Motor neuron (in vitro differentiated cells): ENCODE measurements at regions not wholly inside any gene's neighbourhood (a gene's known extent, or its start where the extent isn't known, plus 50 kb on each side); places are given as distances from the start of the nearest gene placed in this dataset.

ENCODE experiments used
- ATAC-seq, 8 experiments: fragments of 200-7000 bp; cut with Tn5 transposase; replicated peaks in 6 of 8; 2 replicates each; pipeline ENCODE4 v1.8.0; 2021; ENCODE audit warnings: mild to moderate bottlenecking in 8 of 8, moderate library complexity in 8 of 8
- H3K27ac ChIP-seq, 2 donors: fragments of 250-450 bp; sonication (Bioruptor Pico); 2 replicates each; pipeline ENCODE4 v1.9.0; 2021; ENCODE audit warnings: antibody characterized with exemption in 2 of 2, mild to moderate bottlenecking in 2 of 2, moderate library complexity in 1 of 2
- H3K4me1 ChIP-seq, 2 donors: fragments of 250-450 bp; sonication (Bioruptor Pico); replicated peaks in 1 of 2; 2 replicates each; pipeline ENCODE4 v1.6.1; 2021; ENCODE audit warnings: antibody characterized with exemption in 2 of 2, mild to moderate bottlenecking in 2 of 2, moderate library complexity in 1 of 2
- H3K4me3 ChIP-seq, 5 donors: fragments of 250-450 bp; sonication (Bioruptor Pico); 2 replicates each; pipeline ENCODE4 v1.9.0; 2021; ENCODE audit warnings: antibody characterized with exemption in 5 of 5, mild to moderate bottlenecking in 5 of 5, moderate library complexity in 4 of 5
- WGBS, 10 experiments: fragments of 450-650 bp; shearing (Covaris generic); methylation state at CpG; one replicate each; pipeline ENCODE4 v1.0.0; 2022; 5-methylcytosine and 5-hydroxymethylcytosine counted together
- in situ Hi-C, 9 experiments: fragments of 400-800 bp; cut with MboI; loops; one replicate each; pipeline ENCODE4 v1.15.0; 2021; ENCODE audit warnings: low sequenced_read_pairs in 9 of 9, low pct_unique_long_range_greater_than_20kb in 2 of 9; ENCODE audit not compliant: unreplicated experiment in 9 of 9

DNA sequence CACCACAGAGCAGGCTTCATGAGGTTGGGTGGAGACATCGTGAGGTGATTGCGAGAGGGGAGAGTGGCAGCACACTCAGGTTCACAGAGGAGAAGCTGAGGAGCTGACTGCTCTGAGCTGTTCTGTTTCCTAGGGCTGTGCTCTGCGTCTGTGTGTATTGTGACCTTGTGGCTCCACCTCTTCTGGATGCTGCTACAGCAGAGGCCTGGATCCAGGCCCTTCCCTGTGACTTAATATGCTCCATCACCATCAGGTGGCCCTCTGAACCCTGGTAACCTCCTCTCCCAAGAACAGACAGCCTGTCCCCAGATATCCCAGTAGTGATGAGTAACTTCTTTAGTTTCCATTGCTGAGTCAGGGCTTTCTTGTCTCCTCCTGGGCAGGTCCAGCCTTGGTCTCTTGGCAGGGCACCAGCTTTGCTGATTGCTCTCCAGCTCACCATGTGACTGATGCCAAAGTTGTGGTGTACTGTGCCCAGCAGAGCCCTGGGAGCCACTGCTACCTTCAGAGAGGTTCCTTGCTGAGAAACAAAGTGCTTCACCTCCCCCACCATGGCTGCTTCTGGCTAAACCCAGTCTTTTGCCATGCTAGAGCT, 212.8 kb upstream of the CHD1 start:
- no peaks in the 10 kb centered on the region for H3K4me1 ChIP-seq
- no peak overlapping the region for H3K4me3 ChIP-seq
- ATAC-seq: peak in 2 of 8 experiments; percentile 51 to 53
- H3K27ac ChIP-seq: no peak overlapping the region
- in situ Hi-C loops: no loop called here
- WGBS, 10 experiments: 17 to 80% (median 52%) methylated on average over 1 to 3 of the region's 3 CpGs; no CpG with 5 or more reads in 6 of the 10 experiments

DNA sequence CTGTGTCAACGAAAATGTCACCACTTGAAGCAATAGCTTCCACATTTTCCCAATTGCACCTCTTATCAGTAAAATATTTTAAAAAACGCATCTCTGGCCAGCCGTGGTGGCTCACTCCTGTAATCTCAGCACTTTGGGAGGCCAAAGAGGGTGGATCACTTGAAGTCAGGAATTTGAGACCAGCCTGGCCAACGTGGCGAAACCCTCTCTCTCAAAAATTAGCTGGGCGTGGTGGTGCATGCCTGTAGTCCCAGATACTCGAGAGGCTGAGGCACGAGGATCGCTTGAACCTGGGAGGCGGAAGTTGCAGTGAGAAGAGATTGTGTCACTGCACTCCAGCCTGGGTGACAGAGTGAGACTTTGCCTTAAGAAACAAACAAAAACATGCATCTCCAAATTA, 210.1 kb upstream of the CHD1 start:
- in situ Hi-C loops: no loop called here
- H3K27ac ChIP-seq: no peak overlapping the region
- no peak overlapping the region for H3K4me3 ChIP-seq
- 23 to 91% (median 62%) methylated on average over 1 to 10 of the region's 10 CpGs; no CpG with 5 or more reads in 1 of the 10 experiments for WGBS, 10 experiments
- no peak for ATAC-seq
- H3K4me1 ChIP-seq: no peaks in the 10 kb centered on the region

- no peak for ATAC-seq
- 13 to 100% (median 78%) methylated on average over 2 to 4 of the region's 4 CpGs; no CpG with 5 or more reads in 1 of the 10 experiments for WGBS, 10 experiments
- no peak overlapping the region for H3K27ac ChIP-seq
- H3K4me3 ChIP-seq: no peak overlapping the region
- H3K4me1 ChIP-seq: peaks cover 11 to 24% of the 10 kb centered on the region in 2 donors
- in situ Hi-C loops: no loop called here
Measured at GRCh38 chr5:99133921-99134320, 205.1 kb upstream of the CHD1 start.

DNA sequence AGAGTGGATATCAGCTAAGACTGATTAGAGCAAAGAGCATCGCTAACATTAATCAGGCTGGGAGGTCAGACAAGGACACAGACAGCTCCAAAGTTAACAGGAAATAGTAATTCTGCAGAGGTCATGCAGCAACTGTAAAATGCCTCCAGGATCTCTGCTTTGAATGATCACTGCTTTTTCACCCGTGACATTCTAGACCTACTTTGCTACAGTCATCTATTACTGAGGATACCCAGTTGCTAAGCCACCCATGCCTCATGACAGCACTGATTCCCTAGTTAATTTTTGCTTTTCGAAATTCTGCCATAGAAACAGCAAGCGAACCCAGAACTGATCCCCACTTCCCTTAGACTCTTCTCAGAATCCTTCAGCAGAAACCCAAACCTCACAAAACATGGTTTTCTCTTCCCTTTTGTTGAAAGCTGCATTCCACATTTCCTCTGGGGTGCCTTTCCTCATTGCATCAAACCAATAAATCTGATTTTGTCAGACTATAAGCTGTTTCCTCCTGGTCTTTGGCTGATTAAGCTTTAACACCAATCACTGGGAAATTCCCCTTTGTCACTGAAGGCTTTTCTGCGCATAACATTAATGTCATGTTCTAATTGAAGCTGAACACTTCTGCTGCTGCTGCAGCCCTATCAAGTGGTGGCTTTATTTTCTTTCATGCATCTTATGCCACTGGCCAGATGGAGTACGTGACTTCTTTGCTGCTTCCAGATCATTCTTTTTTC, 201.1 kb upstream of the CHD1 start:
- in situ Hi-C loops: no loop called here
- WGBS, 10 experiments: 17 to 80% (median 53%) methylated on average over 1 to 6 of the region's 6 CpGs; no CpG with 5 or more reads in 1 of the 10 experiments
- H3K27ac ChIP-seq: peak overlapping the region; percentile 6 to 13
- ATAC-seq: peak in 5 of 8 experiments; percentile 86 to 91 (median 89)
- H3K4me3 ChIP-seq: no peak overlapping the region
- H3K4me1 ChIP-seq: peaks cover 11 to 26% of the 10 kb centered on the region in 2 donors

DNA sequence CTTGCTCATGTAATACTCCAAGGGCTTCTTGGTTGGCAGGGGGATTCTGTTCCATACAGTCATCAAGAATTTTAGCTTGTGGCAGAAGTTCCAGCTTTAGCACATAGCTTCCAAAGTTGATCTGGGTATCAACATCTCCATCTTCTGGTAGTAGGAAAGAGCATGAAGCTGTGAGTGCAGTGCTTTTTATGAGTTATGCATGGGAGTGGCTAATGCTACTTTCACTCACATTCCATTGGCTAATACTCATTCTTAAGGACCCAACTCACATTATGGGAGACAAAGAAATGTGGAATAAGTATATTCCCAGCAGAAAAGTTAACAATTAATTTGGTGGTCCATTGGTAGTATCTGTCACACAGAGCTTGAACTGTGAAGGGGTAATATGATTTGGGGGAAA, 194.2 kb upstream of the CHD1 start:
- peak in 2 of 8 experiments; percentile 21 to 28 for ATAC-seq
- in situ Hi-C loops: no loop called here
- Histone ChIP-seq H3K4me1 (no peaks in the 10 kb centered on the region), H3K27ac (no peak overlapping the region), H3K4me3 (no peak overlapping the region)

DNA sequence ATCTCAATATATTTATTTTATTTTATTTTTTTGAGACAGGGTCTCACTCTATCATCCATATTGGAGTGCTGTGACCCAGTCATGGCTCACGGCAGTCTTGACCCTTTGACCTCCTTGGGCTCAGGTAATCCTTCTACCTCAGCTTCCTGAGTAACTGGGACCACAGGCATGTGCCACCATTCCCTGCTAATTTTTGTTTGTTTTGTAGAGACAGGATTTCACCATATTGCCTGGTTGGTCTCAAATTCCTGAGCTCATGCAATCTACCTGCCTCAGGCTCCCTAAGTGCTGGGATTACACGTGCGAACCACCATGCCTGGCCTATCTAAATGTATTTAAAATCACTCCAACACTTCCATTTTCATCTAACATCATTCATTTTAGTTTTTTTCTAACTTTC, 190.5 kb upstream of the CHD1 start:
- WGBS, 10 experiments: 0 to 100% (median 91%) methylated on average over 1 to 3 of the region's 3 CpGs
- ATAC-seq: no peak
- in situ Hi-C loops: no loop called here

DNA sequence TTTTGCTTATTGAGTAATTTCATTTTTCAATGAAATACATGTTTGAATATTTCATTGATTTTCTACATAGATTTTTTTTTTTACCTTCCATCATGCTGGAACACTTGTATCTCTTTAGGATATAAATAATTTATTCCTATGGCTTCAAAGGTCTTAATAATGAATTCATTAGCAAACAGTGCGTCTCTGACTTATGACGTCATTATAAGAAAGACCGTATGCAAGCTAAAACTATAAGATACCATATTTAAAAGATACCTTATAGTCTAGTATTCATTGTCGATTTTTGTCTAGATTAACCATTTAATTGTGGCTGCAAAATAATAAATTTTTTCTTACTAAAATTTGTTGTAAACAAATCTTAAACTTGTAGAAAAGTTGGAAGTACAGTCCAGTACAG, 187.7 kb upstream of the CHD1 start:
- H3K27ac ChIP-seq: no peak overlapping the region
- no peak for ATAC-seq
- no peaks in the 10 kb centered on the region for H3K4me1 ChIP-seq
- 5 to 75% (median 61%) methylated on average over 3 to 4 of the region's 4 CpGs for WGBS, 10 experiments
- in situ Hi-C loops: no loop called here
- H3K4me3 ChIP-seq: no peak overlapping the region

More for the DNA sequence above, 190.5 kb upstream of the CHD1 start:
- Histone ChIP-seq H3K4me1 (no peaks in the 10 kb centered on the region), H3K4me3 (no peak overlapping the region), H3K27ac (no peak overlapping the region)

DNA sequence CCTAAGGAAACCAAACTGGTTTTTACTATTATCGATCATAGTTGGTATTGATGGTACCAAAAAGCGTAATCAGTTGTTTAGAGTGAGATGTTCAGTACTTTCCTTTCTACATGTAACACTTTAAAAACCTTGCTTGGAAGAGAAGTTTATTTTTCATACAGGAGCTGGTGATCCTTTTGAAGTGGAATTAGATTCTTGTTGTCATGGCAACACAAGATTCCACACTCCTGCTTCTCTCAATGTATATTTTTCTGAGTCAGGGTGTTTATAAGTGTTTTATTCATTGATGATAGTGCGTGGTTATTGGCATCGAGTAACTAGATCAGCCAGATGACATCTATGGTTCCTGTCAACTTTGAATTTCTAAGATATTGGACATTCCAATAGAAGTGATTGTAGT, 181.1 kb upstream of the CHD1 start:
- Histone ChIP-seq H3K4me1 (no peaks in the 10 kb centered on the region), H3K4me3 (no peak overlapping the region), H3K27ac (no peak overlapping the region)
- no peak for ATAC-seq
- in situ Hi-C loops: no loop called here
- WGBS, 10 experiments: 24 to 100% (median 94%) methylated on average over 1 to 4 of the region's 4 CpGs; no CpG with 5 or more reads in 1 of the 10 experiments

DNA sequence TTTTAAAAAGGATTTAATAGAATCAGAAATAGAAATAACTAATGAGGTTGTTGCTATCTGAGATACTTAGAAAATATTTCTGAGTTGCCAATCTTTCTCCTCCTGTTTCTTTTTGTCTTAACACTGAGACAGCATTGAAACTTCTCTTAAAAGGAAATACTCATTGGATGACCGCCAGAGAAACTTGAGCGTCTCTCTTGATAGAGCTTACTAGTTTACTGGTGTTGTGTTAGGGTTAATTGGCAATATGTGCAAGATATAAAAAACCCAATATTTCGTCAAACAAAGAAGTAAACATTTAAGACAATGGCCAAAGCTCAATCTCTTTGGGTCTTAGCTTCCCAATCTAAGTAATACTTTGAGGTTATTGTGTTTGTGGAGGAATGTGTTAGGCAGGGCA, 176.4 kb upstream of the CHD1 start:
- ATAC-seq: no peak
- H3K4me3 ChIP-seq: no peak overlapping the region
- in situ Hi-C loops: no loop called here
- no peak overlapping the region for H3K27ac ChIP-seq
- no peaks in the 10 kb centered on the region for H3K4me1 ChIP-seq
- 0 to 91% (median 72%) methylated on average over 1 to 3 of the region's 3 CpGs; no CpG with 5 or more reads in 1 of the 10 experiments for whole genome bisulfite sequencing, 10 experiments

- in situ Hi-C loops: no loop called here
- peak in 5 of 8 experiments; percentile 21 to 52 (median 39) for ATAC-seq
- no peak overlapping the region for H3K27ac ChIP-seq
- no peak overlapping the region for H3K4me3 ChIP-seq
- 0 to 20% (median 3%) methylated on average over 2 of the region's 2 CpGs for WGBS, 10 experiments
- H3K4me1 ChIP-seq: no peaks in the 10 kb centered on the region
Measured at GRCh38 chr5:99104538-99105132, 175.8 kb upstream of the CHD1 start.

- in situ Hi-C loops: no loop called here
- WGBS, 10 experiments: 0 to 100% (median 80%) methylated on average over 1 to 3 of the region's 3 CpGs; no CpG with 5 or more reads in 1 of the 10 experiments
- ATAC-seq: no peak
Measured at GRCh38 chr5:99102073-99102697, 173.4 kb upstream of the CHD1 start.

GRCh38 chr5:99099691-99100090, 170.9 kb upstream of the CHD1 start:
- in situ Hi-C loops: no loop called here
- ATAC-seq: no peak
- Histone ChIP-seq H3K27ac (no peak overlapping the region), H3K4me1 (no peaks in the 10 kb centered on the region), H3K4me3 (no peak overlapping the region)

More at GRCh38 chr5:99102073-99102697, 173.4 kb upstream of the CHD1 start:
- no peak overlapping the region for H3K27ac ChIP-seq
- no peak overlapping the region for H3K4me3 ChIP-seq
- no peaks in the 10 kb centered on the region for H3K4me1 ChIP-seq

- no peak overlapping the region for H3K27ac ChIP-seq
- ATAC-seq: no peak
- H3K4me1 ChIP-seq: no peaks in the 10 kb centered on the region
- WGBS, 10 experiments: 47 to 100% (median 100%) methylated on average over 1 to 2 of the region's 2 CpGs; no CpG with 5 or more reads in 1 of the 10 experiments
- in situ Hi-C loops: no loop called here
- H3K4me3 ChIP-seq: no peak overlapping the region
Measured at GRCh38 chr5:99089822-99090549, 161.2 kb upstream of the CHD1 start.
